Smooth muscle cell (in vitro differentiated cells): ENCODE measurements at regions not wholly inside any gene's neighbourhood (a gene's known extent, or its start where the extent isn't known, plus 50 kb on each side); places are given as distances from the start of the nearest gene placed in this dataset.

ENCODE experiments used
- DNase-seq: peaks from one replicate; lab custom pipeline; 2025; ENCODE audit not compliant: unreplicated experiment; lab: John Stamatoyannopoulos, UW
- H2AFZ ChIP-seq: fragments of 200-600 bp; sonication (generic); 2 replicates; pipeline ENCODE4 v1.6.0; 2016; ENCODE audit warnings: antibody characterized with exemption, low read depth, mild to moderate bottlenecking
- H3F3A ChIP-seq: fragments of 200-600 bp; sonication (generic); 2 replicates; pipeline ENCODE4 v1.6.0; 2017; ENCODE audit warnings: antibody characterized with exemption, low read depth
- H3K27ac ChIP-seq: fragments of 200-600 bp; sonication (generic); 2 replicates; pipeline ENCODE4 v1.5.1; 2016; ENCODE audit warnings: low read depth, mild to moderate bottlenecking
- H3K27me3 ChIP-seq: fragments of 200-600 bp; sonication (generic); 2 replicates; pipeline ENCODE4 v1.6.1; 2016; ENCODE audit warnings: low read depth, mild to moderate bottlenecking
- H3K36me3 ChIP-seq: fragments of 200-600 bp; sonication (generic); 2 replicates; pipeline ENCODE4 v1.5.1; 2016; ENCODE audit warnings: low read depth
- H3K4me1 ChIP-seq: fragments of 200-600 bp; sonication (generic); 2 replicates; pipeline ENCODE4 v1.5.1; 2016; ENCODE audit warnings: low read depth
- H3K4me2 ChIP-seq: fragments of 200-600 bp; sonication (generic); 2 replicates; pipeline ENCODE4 v1.6.0; 2016; ENCODE audit warnings: mild to moderate bottlenecking
- H3K4me3 ChIP-seq: fragments of 200-600 bp; sonication (generic); 2 replicates; pipeline ENCODE4 v1.5.1; 2016; ENCODE audit warnings: mild to moderate bottlenecking
- H3K79me2 ChIP-seq: fragments of 200-600 bp; sonication (generic); 2 replicates; pipeline ENCODE4 v1.6.0; 2016; ENCODE audit warnings: low read depth, mild to moderate bottlenecking
- H3K9ac ChIP-seq: fragments of 200-600 bp; sonication (generic); 2 replicates; pipeline ENCODE4 v1.6.0; 2016; ENCODE audit warnings: low read depth
- H3K9me3 ChIP-seq: fragments of 200-600 bp; sonication (generic); replicated peaks from 2 replicates; pipeline ENCODE4 v1.5.1; 2016; ENCODE audit warnings: low read depth
- H4K20me1 ChIP-seq: fragments of 200-600 bp; sonication (generic); 2 replicates; pipeline ENCODE4 v1.6.0; 2016; ENCODE audit warnings: low read depth
- CTCF ChIP-seq: fragments of 200-600 bp; sonication (generic); IDR thresholded peaks from 2 replicates; pipeline ENCODE4 v1.5.1; 2017; ENCODE audit warnings: borderline replicate concordance, mild to moderate bottlenecking, antibody characterized with exemption; ENCODE audit not compliant: insufficient read depth, poor library complexity, severe bottlenecking
- WGBS: methylation state at CpG from one replicate; pipeline ENCODE4 v1.1.7; 2016; ENCODE audit warnings: low lambda C conversion rate; 5-methylcytosine and 5-hydroxymethylcytosine counted together

GRCh38 chr3:124320976-124321375 lies 329.1 kb upstream of the ROPN1 start:
- no peaks in the 10 kb centered on the region for H3K79me2 ChIP-seq
- H3K4me3 ChIP-seq, result no peak overlapping the region
- H3K9ac ChIP-seq, result no peak overlapping the region
- no peaks in the 10 kb centered on the region for H3K27me3 ChIP-seq
- no peaks in the 10 kb centered on the region for H4K20me1 ChIP-seq
- no peaks in the 10 kb centered on the region for H3K9me3 ChIP-seq
- H3K27ac ChIP-seq, result no peak overlapping the region
- no peak overlapping the region for H2AFZ ChIP-seq
- H3K4me2 ChIP-seq, result peak overlapping the region; percentile 30
- no peaks in the 10 kb centered on the region for H3F3A ChIP-seq
- TF ChIP-seq CTCF, result no peak
- DNase-seq, result no peak
- peaks cover 4% of the 10 kb centered on the region for H3K4me1 ChIP-seq
- H3K36me3 ChIP-seq, result no peaks in the 10 kb centered on the region

- DNase-seq, result no peak
- 63% methylated on average over 3 of the region's 3 CpGs for WGBS
- Histone ChIP-seq H3K9me3 (no peaks in the 10 kb centered on the region), H2AFZ (no peak overlapping the region), H3K9ac (no peak overlapping the region), H3K36me3 (no peaks in the 10 kb centered on the region), H3F3A (no peaks in the 10 kb centered on the region), H3K27ac (peak overlapping the region; percentile 74), H3K4me3 (no peak overlapping the region), H3K4me2 (peak overlapping the region; percentile 20), H3K27me3 (no peaks in the 10 kb centered on the region), H3K79me2 (no peaks in the 10 kb centered on the region), H3K4me1 (peaks cover 4% of the 10 kb centered on the region), H4K20me1 (no peaks in the 10 kb centered on the region)
- TF ChIP-seq CTCF, result no peak
These were observed 330.5 kb upstream of the ROPN1 start for GRCh38 chr3:124322309-124322880.

- H3K36me3 ChIP-seq, result no peaks in the 10 kb centered on the region
- no peaks in the 10 kb centered on the region for H3K79me2 ChIP-seq
- H2AFZ ChIP-seq, result no peak overlapping the region
- no peak for DNase-seq
- H3K9ac ChIP-seq, result no peak overlapping the region
- TF ChIP-seq CTCF, result no peak
- no peaks in the 10 kb centered on the region for H3F3A ChIP-seq
- peak overlapping the region; percentile 74 for H3K27ac ChIP-seq
- H3K4me2 ChIP-seq, result peak overlapping the region; percentile 20
- no peak overlapping the region for H3K4me3 ChIP-seq
- H3K27me3 ChIP-seq, result no peaks in the 10 kb centered on the region
- H3K4me1 ChIP-seq, result peaks cover 4% of the 10 kb centered on the region
- no peaks in the 10 kb centered on the region for H4K20me1 ChIP-seq
- no peaks in the 10 kb centered on the region for H3K9me3 ChIP-seq
- 57% methylated on average over 4 of the region's 4 CpGs for WGBS
These were observed 331.0 kb upstream of the ROPN1 start for GRCh38 chr3:124322966-124323365.

GRCh38 chr3:124325248-124325647 lies 333.3 kb upstream of the ROPN1 start:
- H3K9ac ChIP-seq, result no peak overlapping the region
- H3K4me1 ChIP-seq, result peaks cover 4% of the 10 kb centered on the region
- H3K79me2 ChIP-seq, result no peaks in the 10 kb centered on the region
- no peak overlapping the region for H3K27ac ChIP-seq
- no peaks in the 10 kb centered on the region for H4K20me1 ChIP-seq
- DNase-seq, result no peak
- no peaks in the 10 kb centered on the region for H3F3A ChIP-seq
- no peaks in the 10 kb centered on the region for H3K27me3 ChIP-seq
- no peak overlapping the region for H3K4me2 ChIP-seq
- no peaks in the 10 kb centered on the region for H3K9me3 ChIP-seq
- no peak overlapping the region for H2AFZ ChIP-seq
- 92% methylated on average over 2 of the region's 2 CpGs for WGBS
- no peaks in the 10 kb centered on the region for H3K36me3 ChIP-seq
- H3K4me3 ChIP-seq, result no peak overlapping the region
- no peak for TF ChIP-seq CTCF
